HG03354 (cell line): ENCODE measurements at regions not wholly inside any gene's neighbourhood (a gene's known extent, or its start where the extent isn't known, plus 50 kb on each side); places are given as distances from the start of the nearest gene placed in this dataset.
"Not testable (repeated sequence)": the region's sequence is repeated elsewhere in the genome, so short reads cannot be mapped to it uniquely, and the experiment has no call there.

Experiments
- ATAC-seq: cut with Tn5 transposase; IDR thresholded peaks from one replicate; pipeline ENCODE4 v1.9.1; 2021; ENCODE audit warnings: mild to moderate bottlenecking; ENCODE audit not compliant: unreplicated experiment, poor library complexity, severe bottlenecking

DNA sequence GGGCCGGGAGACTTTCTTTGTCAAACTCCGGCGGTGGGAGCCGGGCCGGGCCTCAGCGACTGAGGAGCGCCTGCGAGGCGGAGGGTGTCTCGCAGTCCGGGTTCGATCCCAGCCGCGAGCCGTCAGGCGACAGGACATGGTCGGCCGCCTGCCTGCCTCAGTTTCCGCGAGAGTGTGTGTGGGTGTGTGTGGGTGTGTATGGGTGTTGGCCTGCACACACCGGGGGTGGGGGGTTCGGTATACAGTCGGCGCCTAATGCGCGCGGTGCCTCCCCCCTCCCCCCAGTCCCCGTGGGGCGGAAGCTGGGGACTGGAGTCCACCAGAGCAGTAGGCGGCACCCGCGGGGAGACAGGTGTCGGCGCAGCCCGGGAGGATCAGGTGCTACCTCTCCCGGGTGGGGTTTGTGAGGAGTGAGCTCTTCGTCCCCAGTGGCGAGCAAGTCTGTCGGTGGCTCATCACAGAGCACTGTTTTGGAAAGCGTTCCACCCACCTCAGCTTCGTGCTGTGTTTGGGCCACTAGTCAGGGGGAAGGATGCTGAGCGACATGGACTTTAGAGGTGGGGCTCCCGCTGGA, 246.3 kb downstream of the GOLGA6L6 start:
- no peak for ATAC-seq

DNA sequence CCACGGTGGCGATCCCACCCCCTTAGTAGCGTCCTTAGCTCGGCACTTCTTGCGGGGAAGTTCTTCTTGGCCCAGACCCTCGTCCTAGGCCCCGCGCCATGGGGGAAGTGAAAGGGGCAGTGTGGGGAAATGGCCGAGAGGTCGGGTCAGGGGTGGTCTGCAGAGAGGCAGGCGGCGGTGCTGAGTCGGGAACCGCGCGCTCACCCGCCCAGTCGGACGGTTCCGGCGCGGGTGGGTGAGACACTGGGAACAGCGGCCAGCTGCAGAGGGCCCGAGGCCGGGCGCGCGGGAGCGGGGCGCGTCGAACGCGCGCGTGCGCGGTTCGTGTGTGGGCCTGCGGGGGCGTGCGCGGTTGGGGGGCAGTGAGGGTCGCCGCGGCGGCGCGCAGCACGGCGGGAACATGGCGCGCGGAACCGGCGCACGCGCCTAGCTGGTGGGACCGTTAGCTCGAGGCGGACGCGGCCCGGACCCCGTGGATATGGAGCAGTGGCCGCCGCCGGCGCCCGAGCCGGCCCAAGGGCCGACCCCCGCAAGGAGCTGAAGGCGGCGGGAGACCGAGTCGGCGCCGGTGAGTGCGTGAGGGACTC, 246.9 kb downstream of the GOLGA6L6 start:
- ATAC-seq = no peak

- not testable (repeated sequence) for ATAC-seq
Measured at GRCh38 chr15:20292422-20293005, 249.1 kb downstream of the GOLGA6L6 start.

GRCh38 chr15:20291616-20292015, 250.0 kb downstream of the GOLGA6L6 start:
- not testable (repeated sequence) for ATAC-seq

DNA sequence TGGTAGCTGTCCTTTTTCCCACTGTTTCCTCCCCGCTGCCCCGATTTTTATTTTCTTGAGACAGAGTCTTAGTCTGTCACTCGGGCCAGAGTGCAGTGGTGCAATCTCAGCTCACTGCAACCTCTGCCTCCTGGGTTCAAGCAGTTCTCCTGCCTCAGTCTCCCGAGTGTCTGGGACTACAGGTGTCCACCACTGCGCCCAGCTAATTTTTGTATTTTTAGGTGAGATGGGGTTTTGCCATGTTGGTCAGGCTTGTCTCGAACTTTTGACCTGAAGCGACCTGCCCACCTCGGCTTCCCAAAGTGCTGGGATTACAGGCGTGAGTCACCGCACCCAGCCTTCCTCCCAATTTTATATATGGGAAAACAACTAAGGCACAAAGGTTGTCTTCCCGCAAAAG, 251.0 kb downstream of the GOLGA6L6 start:
- not testable (repeated sequence) for ATAC-seq

GRCh38 chr15:20289538-20290103, 252.0 kb downstream of the GOLGA6L6 start:
- ATAC-seq = not testable (repeated sequence)

DNA sequence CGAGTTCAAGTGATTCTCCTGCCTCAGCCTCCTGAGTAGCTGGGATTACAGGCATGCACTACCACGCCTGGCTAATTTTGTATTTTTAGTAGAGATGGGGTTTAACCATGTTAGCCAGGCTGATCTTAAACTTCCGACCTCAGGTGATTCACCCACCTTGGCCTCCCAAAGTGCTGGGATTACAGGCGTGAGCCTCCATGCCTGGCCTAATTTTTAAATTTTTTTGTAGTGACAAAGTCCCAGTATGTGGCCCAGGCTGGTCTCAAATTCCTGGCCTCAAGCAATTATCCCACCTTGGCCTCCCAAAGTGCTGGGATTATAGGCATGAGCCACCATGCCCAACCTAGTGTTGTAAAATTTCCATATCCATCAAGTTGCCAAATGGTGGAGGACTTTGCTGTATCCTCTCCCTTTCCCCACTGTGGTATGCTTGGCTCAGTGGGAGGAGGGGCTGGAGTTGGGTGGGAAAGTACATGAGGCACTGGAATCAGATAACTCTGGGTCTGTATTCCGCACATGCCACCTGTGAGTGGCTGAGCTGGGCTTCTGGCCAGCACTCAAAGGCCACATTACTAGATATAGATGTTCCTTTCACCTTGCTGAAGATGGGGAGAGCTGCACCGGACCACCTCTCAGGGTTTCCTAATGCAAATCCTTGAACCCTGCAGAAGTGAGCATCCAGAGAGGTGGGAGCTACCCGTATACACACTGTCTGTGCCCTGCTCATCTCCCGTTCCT, 252.6 kb downstream of the GOLGA6L6 start:
- ATAC-seq = not testable (repeated sequence)

DNA sequence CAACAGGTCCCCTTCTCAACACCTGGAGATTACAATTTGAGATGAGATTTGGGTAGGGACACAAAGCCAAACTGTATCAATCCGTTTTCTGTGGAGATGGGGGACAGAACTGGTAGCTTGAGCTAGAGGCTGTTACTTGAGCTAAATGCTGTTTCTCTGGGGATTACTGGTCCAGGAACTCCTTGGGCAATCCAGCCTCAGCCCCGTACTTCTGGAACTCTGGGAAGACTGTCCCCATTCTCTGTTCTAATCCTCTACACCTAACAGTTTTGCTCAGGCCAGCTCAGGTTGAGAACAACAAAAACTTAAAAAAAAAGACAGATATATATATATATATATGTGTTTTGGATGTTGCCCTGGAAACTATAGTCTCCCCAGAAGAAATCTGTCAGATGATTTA, 255.0 kb downstream of the GOLGA6L6 start:
- ATAC-seq = not testable (repeated sequence)

GRCh38 chr15:20285696-20286300, 255.8 kb downstream of the GOLGA6L6 start:
- not testable (repeated sequence) for ATAC-seq

- not testable (repeated sequence) for ATAC-seq
Measured at GRCh38 chr15:20284891-20285535, 256.6 kb downstream of the GOLGA6L6 start.

DNA sequence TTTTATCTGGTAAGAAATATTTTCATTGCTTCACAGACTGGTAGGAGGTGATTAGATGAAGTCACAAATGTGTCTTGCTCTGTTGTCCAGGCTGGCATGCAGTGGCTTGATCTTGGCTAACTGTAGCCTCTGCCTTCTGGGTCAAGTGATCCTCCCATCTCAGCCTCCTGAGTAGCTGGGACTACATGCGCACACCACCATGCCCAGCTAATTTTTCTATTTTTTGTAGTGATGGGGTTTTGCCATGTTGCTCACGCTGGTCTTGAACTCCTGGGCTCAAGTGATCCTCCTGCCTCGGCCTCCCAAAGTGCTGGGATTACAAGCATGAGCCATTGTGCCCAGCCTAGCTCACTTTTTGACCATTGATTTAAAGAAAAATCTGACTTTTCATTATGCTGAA, 257.9 kb downstream of the GOLGA6L6 start:
- not testable (repeated sequence) for ATAC-seq

DNA sequence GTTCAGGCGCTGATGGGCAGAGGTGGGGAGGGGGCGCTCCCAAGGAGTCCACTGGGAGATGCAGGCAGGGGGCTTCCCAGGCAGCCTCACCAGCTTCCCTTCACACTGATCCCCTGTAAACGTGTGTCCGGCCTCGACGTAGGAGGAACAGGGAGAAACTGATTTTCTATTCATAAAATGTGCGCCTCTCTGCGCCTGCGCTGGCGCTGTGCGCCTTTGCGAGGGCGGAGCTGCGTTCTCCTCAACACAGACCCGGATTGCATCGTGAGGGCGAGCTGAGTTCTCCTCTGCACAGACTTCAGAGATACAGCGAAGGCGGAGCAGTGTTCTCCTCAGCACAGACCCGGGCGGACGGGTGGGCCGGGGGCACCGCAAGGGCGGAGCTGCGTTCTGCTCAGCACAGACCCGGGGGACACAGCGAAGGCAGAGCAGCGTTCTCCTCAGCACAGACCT, 259.1 kb downstream of the GOLGA6L6 start:
- not testable (repeated sequence) for ATAC-seq

DNA sequence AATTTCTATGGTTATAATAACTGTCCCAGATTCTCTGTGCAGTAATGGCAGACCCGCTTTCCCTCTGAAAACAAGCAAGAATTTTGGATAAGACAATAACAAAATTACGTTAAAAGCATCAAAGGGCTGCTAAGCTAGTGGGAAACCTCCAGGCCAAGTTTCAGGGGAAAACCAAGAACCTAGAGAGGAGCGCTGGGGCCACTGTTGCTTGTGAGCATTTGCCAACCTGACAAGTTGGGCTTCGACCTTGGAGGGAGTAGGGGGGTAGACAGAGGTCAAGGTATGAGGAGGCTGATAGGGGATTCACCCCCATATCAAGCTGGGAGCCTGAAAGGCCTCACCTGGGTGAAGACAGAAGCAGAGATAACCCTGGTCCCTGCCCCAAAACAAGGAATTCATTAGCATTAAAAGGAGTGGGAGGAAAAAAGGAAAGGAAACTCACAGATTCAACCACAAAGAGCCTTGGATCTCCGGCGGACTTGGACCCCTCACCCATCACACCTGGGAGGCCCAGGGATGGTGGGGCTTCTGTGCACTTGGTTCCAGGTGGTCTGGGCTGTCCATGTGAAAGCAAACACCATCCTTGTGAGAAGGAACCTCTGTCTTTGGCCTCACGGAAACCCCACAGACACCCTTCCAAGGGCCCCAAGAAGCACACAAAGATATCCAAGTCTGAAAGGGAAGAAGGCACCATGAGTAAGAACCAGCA, 259.9 kb downstream of the GOLGA6L6 start:
- ATAC-seq = not testable (repeated sequence)

- no peak for ATAC-seq
Measured at GRCh38 chr15:20280933-20281463, 260.6 kb downstream of the GOLGA6L6 start.

- not testable (repeated sequence) for ATAC-seq
Measured at GRCh38 chr15:20280141-20280932, 261.3 kb downstream of the GOLGA6L6 start.

DNA sequence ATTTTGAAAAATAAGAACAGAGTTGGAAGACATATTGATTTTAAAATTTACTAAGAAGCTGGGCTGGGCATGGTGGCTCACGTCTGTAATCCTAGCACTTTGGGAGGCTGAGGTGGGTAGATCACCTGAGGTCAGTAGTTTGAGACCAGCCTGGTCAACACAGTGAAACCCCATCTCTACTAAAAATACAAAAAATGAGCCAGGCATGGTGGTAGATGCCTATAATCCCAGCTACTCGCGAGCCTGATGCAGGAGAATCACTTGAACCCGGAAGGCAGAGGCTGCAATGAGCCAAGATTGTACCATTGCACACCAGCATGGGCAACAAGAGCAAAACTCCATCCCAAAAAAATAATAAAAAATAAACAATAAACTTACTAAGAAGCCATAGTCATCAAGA, 262.5 kb downstream of the GOLGA6L6 start:
- not testable (repeated sequence) for ATAC-seq

GRCh38 chr15:20278376-20278775, 263.2 kb downstream of the GOLGA6L6 start:
- ATAC-seq = not testable (repeated sequence)

- not testable (repeated sequence) for ATAC-seq
Measured at GRCh38 chr15:20277451-20277850, 264.1 kb downstream of the GOLGA6L6 start.
